Endothelial cell of umbilical vein (primary cell): ENCODE measurements at regions not wholly inside any gene's neighbourhood (a gene's known extent, or its start where the extent isn't known, plus 50 kb on each side); places are given as distances from the start of the nearest gene placed in this dataset.

Experiments
- BruUV-seq: library from RNA; stranded (reverse); fragments of 400-500 nt; replicated peaks from 2 replicates; lab custom pipeline; 2021; lab: Mats Ljungman, UMichigan
- CTCF ChIA-PET: fragments of 300-600, 350-600 bp; sonication (Branson Sonifier 250); formaldehyde crosslinking; loops from one replicate; lab custom pipeline; 2021; ENCODE audit warnings: antibody characterized with exemption, inconsistent platforms; lab: Charles Lee
- POLR2A ChIA-PET: fragments of 300-600, 350-600 bp; sonication (Branson Sonifier 250); formaldehyde crosslinking; loops from one replicate; lab custom pipeline; 2021; ENCODE audit warnings: antibody characterized with exemption, inconsistent platforms; lab: Charles Lee
- DNase-seq: peaks from one replicate; pipeline ENCODE4 v3.0.0-alpha.2; 2011; ENCODE audit warnings: low read depth, low spot score
- FAIRE-seq: peaks from 2 replicates; lab custom pipeline; 2011; peaks lifted over from hg19 to GRCh38; lab: Jason Lieb, UNC
- H2AFZ ChIP-seq: 2 replicates; pipeline ENCODE4 v1.6.0; 2012; ENCODE audit warnings: low read depth, low read length, control low read depth, inconsistent platforms
- H3K27ac ChIP-seq: 2 replicates; pipeline ENCODE4 v1.5.1; 2011; ENCODE audit warnings: low read depth, mild to moderate bottlenecking, control low read depth, low read length, moderate library complexity; ENCODE audit not compliant: insufficient read depth
- H3K27me3 ChIP-seq, 2 experiments: 2 replicates each; pipeline versions ENCODE4 v1.6.0 to v1.6.1; 2011; ENCODE audit warnings: low read length in 2 of 2, mixed read lengths in 1 of 2; ENCODE audit not compliant: control insufficient read depth in 2 of 2, insufficient read depth in 2 of 2
- H3K36me3 ChIP-seq, 2 experiments: 2 replicates in 1 of 2; 3 replicates in 1 of 2; pipeline ENCODE4 v1.5.1; 2011; ENCODE audit warnings: low read length in 2 of 2, mild to moderate bottlenecking in 1 of 2, moderate library complexity in 1 of 2; ENCODE audit not compliant: control insufficient read depth in 2 of 2, insufficient read depth in 2 of 2; ENCODE audit errors: extremely low read depth in 1 of 2
- H3K4me1 ChIP-seq: 3 replicates; pipeline ENCODE4 v1.5.1; 2011; ENCODE audit warnings: mild to moderate bottlenecking, low read length; ENCODE audit not compliant: control insufficient read depth, insufficient read depth; ENCODE audit errors: extremely low read depth
- H3K4me2 ChIP-seq: 2 replicates; pipeline ENCODE4 v1.6.1; 2011; ENCODE audit warnings: low read length, control low read depth, mixed read lengths; ENCODE audit not compliant: insufficient read depth
- H3K4me3 ChIP-seq, 3 experiments: fragments of 200-600 bp in 1 of 3; sonication (generic), shearing (Covaris generic) in 1 of 3; replicated peaks in 1 of 3; 2 replicates each; pipeline ENCODE4 v1.5.1; 2011 to 2016; ENCODE audit warnings: control low read depth in 3 of 3, low read length in 3 of 3, mild to moderate bottlenecking in 2 of 3, inconsistent platforms in 1 of 3, low read depth in 1 of 3, moderate library complexity in 1 of 3; ENCODE audit not compliant: insufficient read depth in 1 of 3
- H3K79me2 ChIP-seq: 2 replicates; pipeline ENCODE4 v1.6.0; 2012; ENCODE audit warnings: low read length, inconsistent platforms; ENCODE audit not compliant: control insufficient read depth, insufficient read depth
- H3K9ac ChIP-seq: replicated peaks from 2 replicates; pipeline ENCODE3; 2011; ENCODE audit warnings: low read length, control low read depth; ENCODE audit not compliant: insufficient read depth; ENCODE audit errors: extremely low read depth
- H3K9me1 ChIP-seq: replicated peaks from 3 replicates; pipeline ENCODE4 v1.6.0; 2011; ENCODE audit warnings: mild to moderate bottlenecking, low read length; ENCODE audit not compliant: control insufficient read depth, insufficient read depth; ENCODE audit errors: extremely low read depth
- H3K9me3 ChIP-seq: replicated peaks from 2 replicates; pipeline ENCODE4 v1.5.1; 2012; ENCODE audit warnings: low read length, inconsistent platforms; ENCODE audit not compliant: control insufficient read depth, insufficient read depth
- H4K20me1 ChIP-seq: replicated peaks from 2 replicates; pipeline ENCODE3; 2011; ENCODE audit warnings: mild to moderate bottlenecking, low read length; ENCODE audit not compliant: control insufficient read depth, insufficient read depth; ENCODE audit errors: extremely low read depth
- EZH2 ChIP-seq: IDR thresholded peaks from 2 replicates; pipeline ENCODE4 v1.6.1; 2012; ENCODE audit warnings: borderline replicate concordance, low read depth, mild to moderate bottlenecking, moderate library complexity, low read length, inconsistent platforms; ENCODE audit not compliant: severe bottlenecking
- FOS ChIP-seq: IDR thresholded peaks from 2 replicates; pipeline ENCODE4 v1.6.1; 2011; ENCODE audit warnings: mild to moderate bottlenecking, low read length, moderate library complexity, borderline replicate concordance; ENCODE audit not compliant: insufficient read depth
- GATA2 ChIP-seq: IDR thresholded peaks from 2 replicates; pipeline ENCODE4 v1.7.0; 2011; ENCODE audit warnings: low read depth, mild to moderate bottlenecking, moderate library complexity, mixed read lengths, low read length; ENCODE audit not compliant: insufficient read length, insufficient read depth
- JUN ChIP-seq: IDR thresholded peaks from 2 replicates; pipeline ENCODE4 v1.6.1; 2011; ENCODE audit warnings: borderline replicate concordance, low read depth; ENCODE audit not compliant: insufficient read length, insufficient read depth
- MAX ChIP-seq: IDR thresholded peaks from 2 replicates; pipeline ENCODE4 v1.6.1; 2011; ENCODE audit not compliant: insufficient read depth, insufficient read length
- POLR2AphosphoS5 ChIP-seq: IDR thresholded peaks from 2 replicates; pipeline ENCODE4 v1.6.1; 2012; ENCODE audit warnings: low read depth, mild to moderate bottlenecking, control low read depth, low read length, moderate library complexity; ENCODE audit not compliant: insufficient read depth
- dilution Hi-C: fragments of 300-500 bp; cut with MboI; formaldehyde crosslinking; loops from one replicate; pipeline ENCODE4 v1.15.0; 2019; ENCODE audit warnings: low sequenced_read_pairs; ENCODE audit not compliant: extremely low pct_ligation_motif_present
- intact Hi-C: fragments of 100-400 bp; cut with micrococcal nuclease; formaldehyde crosslinking; loops from one replicate; pipeline ENCODE4 v1.10.0; 2022
- TF ChIP-seq, protein P1 (sequence below), 2 donors: IDR thresholded peaks; 1 replicate in 1 of 2; 2 replicates in 1 of 2; pipeline ENCODE4 v1.5.1; 2011; ENCODE audit warnings: low read length in 2 of 2, mild to moderate bottlenecking in 2 of 2, moderate library complexity in 2 of 2, control low read depth in 1 of 2, inconsistent platforms in 1 of 2, low read depth in 1 of 2; ENCODE audit not compliant: insufficient read depth in 1 of 2; ENCODE audit errors: extremely low read depth in 1 of 2

GRCh38 chr1:234978397-234979295 lies 150.0 kb downstream of the TOMM20 start:
- BruUV-seq: no TSS peak
- Histone ChIP-seq H3K27ac (peak overlapping the region; percentile 88), H3K4me2 (peak overlapping the region; percentile 1), H3K9ac (peak overlapping the region; percentile 69), H3K36me3 (no peaks in the 10 kb centered on the region), H3K27me3 (no peaks in the 10 kb centered on the region), H3K4me3 (no peak overlapping the region), H2AFZ (no peak overlapping the region), H3K4me1 (peaks cover 69% of the 10 kb centered on the region), H3K9me3 (no peaks in the 10 kb centered on the region), H3K9me1 (no peaks in the 10 kb centered on the region), H4K20me1 (no peaks in the 10 kb centered on the region), H3K79me2 (no peaks in the 10 kb centered on the region)
- intact Hi-C loops: loop anchor here (1.0 kb wide), 1 partner anchor 9 kb away; no protein-coding TSS in a partner anchor
- ChIA-PET POLR2A (interaction anchor here (0.6 to 0.9 kb wide), 3 partner anchors 134 to 498 kb away, joined by 3 to 6 read pairs (median 4); no protein-coding TSS in a partner anchor), CTCF (interaction anchor here (0.9 to 3.8 kb wide), 12 partner anchors 8 to 479 kb away, joined by 3 to 19 read pairs (median 4); no protein-coding TSS in a partner anchor)
- dilution Hi-C loops: loop anchor here (25.0 kb wide), 1 partner anchor 366 kb away; the partner anchor contains the start of gene IRF2BP2
- DNase-seq (peak; percentile 86), FAIRE-seq (peak; percentile 83)
- TF ChIP-seq MAX: no peak
- TF ChIP-seq, protein P1, sequence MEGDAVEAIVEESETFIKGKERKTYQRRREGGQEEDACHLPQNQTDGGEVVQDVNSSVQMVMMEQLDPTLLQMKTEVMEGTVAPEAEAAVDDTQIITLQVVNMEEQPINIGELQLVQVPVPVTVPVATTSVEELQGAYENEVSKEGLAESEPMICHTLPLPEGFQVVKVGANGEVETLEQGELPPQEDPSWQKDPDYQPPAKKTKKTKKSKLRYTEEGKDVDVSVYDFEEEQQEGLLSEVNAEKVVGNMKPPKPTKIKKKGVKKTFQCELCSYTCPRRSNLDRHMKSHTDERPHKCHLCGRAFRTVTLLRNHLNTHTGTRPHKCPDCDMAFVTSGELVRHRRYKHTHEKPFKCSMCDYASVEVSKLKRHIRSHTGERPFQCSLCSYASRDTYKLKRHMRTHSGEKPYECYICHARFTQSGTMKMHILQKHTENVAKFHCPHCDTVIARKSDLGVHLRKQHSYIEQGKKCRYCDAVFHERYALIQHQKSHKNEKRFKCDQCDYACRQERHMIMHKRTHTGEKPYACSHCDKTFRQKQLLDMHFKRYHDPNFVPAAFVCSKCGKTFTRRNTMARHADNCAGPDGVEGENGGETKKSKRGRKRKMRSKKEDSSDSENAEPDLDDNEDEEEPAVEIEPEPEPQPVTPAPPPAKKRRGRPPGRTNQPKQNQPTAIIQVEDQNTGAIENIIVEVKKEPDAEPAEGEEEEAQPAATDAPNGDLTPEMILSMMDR (IDR thresholded peaks at IDR 0.05; ENCODE audit: extremely low read depth in 1 of 2, insufficient read depth in 1 of 2, low read depth in 1 of 2, low read length in 2 of 2): no peak
- no peak for TF ChIP-seq EZH2
- peak; percentile 64 for TF ChIP-seq GATA2
- TF ChIP-seq POLR2AphosphoS5: peak; percentile 65
- peak; percentile 45 for TF ChIP-seq FOS
- peak; percentile 67 for TF ChIP-seq JUN
